Psoas muscle (tissue), 7 donors: ENCODE measurements at regions not wholly inside any gene's neighbourhood (a gene's known extent, or its start where the extent isn't known, plus 50 kb on each side); places are given as distances from the start of the nearest gene placed in this dataset.

Experiments used
- ATAC-seq, 4 donors: fragments of 200-7000 bp; cut with Tn5 transposase; one replicate each; pipeline ENCODE4 v1.9.1; 2020; ENCODE audit warnings: moderate library complexity in 3 of 4, mild to moderate bottlenecking in 2 of 4
- DNase-seq, 2 donors: peaks; one replicate each; pipeline ENCODE4 v3.0.0-alpha.2; 2020
- H3K27ac ChIP-seq: fragments of 200-600 bp; one replicate; pipeline ENCODE4 v1.8.0; 2022
- H3K27me3 ChIP-seq, 3 donors: fragments of 200-600 bp in 1 of 3; one replicate each; pipeline versions ENCODE4 v1.6.1 to v1.8.0; 2013 to 2022; ENCODE audit warnings: low read length in 2 of 3, mild to moderate bottlenecking in 2 of 3, moderate library complexity in 1 of 3; ENCODE audit not compliant: insufficient read depth in 3 of 3
- H3K36me3 ChIP-seq, 2 donors: fragments of 200-600 bp in 1 of 2; one replicate each; pipeline versions ENCODE4 v1.6.1 to v1.8.0; 2013 to 2022; ENCODE audit warnings: low read depth in 1 of 2, mild to moderate bottlenecking in 1 of 2, moderate library complexity in 1 of 2; ENCODE audit not compliant: insufficient read depth in 1 of 2
- H3K4me1 ChIP-seq: fragments of 200-600 bp; one replicate; pipeline ENCODE4 v1.8.0; 2022
- H3K4me3 ChIP-seq: fragments of 200-600 bp; one replicate; pipeline ENCODE4 v1.8.0; 2022; ENCODE audit warnings: mild to moderate bottlenecking
- H3K9me3 ChIP-seq: fragments of 200-600 bp; one replicate; pipeline ENCODE4 v1.8.0; 2022
- CTCF ChIP-seq: fragments of 200-600 bp; IDR thresholded peaks from one replicate; pipeline ENCODE4 v1.8.0; 2022; ENCODE audit warnings: antibody characterized with exemption
- WGBS, 3 donors: extraction: QIAGEN DNeasy Blood & Tissue Kit; methylation state at CpG; one replicate each; pipeline versions ENCODE4 v1.1.6 to v1.1.7; 2013; 5-methylcytosine and 5-hydroxymethylcytosine counted together
- intact Hi-C, 2 donors: fragments of 100-400 bp; cut with DNase I; formaldehyde crosslinking; loops; one replicate each; pipeline versions ENCODE4 v1.11.0 to v1.14.2; 2022
- donor health status: healthy with polysubstance abuse.
- donor health status: DM: no; HTN: no; CAD: no; lungs with moderate emphysema.
- donor health status: Bipolar disorder and iron deficiency.
- donor health status: healthy.
- donor health status: DM: yes; HTN: yes; CAD: no.
- donor health status: DM: no; HTN: no; CAD: no.
- donor health status: DM: yes; HTN: yes; CAD: no.

- no peak overlapping the region for H3K4me3 ChIP-seq
- no peaks in the 10 kb centered on the region for H3K27me3 ChIP-seq
- no peaks in the 10 kb centered on the region for H3K9me3 ChIP-seq
- WGBS, 3 donors = 66 to 74% (median 71%) methylated on average over 7 of the region's 7 CpGs
- no peak overlapping the region for H3K27ac ChIP-seq
- no peaks in the 10 kb centered on the region for H3K4me1 ChIP-seq
- no peaks in the 10 kb centered on the region for H3K36me3 ChIP-seq
- intact Hi-C loops = no loop called here
- TF ChIP-seq CTCF = no peak
- DNase-seq (no peak), ATAC-seq (no peak)
These were observed 107.4 kb upstream of the KLF14 start for GRCh38 chr7:130841416-130841815.

- Histone ChIP-seq H3K27ac (no peak overlapping the region), H3K36me3 (no peaks in the 10 kb centered on the region), H3K27me3 (no peaks in the 10 kb centered on the region), H3K4me3 (no peak overlapping the region), H3K4me1 (no peaks in the 10 kb centered on the region), H3K9me3 (no peaks in the 10 kb centered on the region)
- TF ChIP-seq CTCF = no peak
- ATAC-seq = no peak
- intact Hi-C loops = no loop called here
- no peak for DNase-seq
- 92 to 94% (median 93%) methylated on average over 11 of the region's 11 CpGs for WGBS, 3 donors
These were observed 109.7 kb upstream of the KLF14 start for GRCh38 chr7:130843703-130844102.

- DNase-seq = peak in 1 of 2 donors; percentile 58
- TF ChIP-seq CTCF = no peak
- H3K36me3 ChIP-seq = no peaks in the 10 kb centered on the region
- H3K27ac ChIP-seq = no peak overlapping the region
- no peak for ATAC-seq
- WGBS, 3 donors = 54 to 64% (median 62%) methylated on average over 11 of the region's 11 CpGs
- intact Hi-C loops = no loop called here
- H3K9me3 ChIP-seq = no peaks in the 10 kb centered on the region
- H3K27me3 ChIP-seq = no peaks in the 10 kb centered on the region
- H3K4me3 ChIP-seq = no peak overlapping the region
- no peaks in the 10 kb centered on the region for H3K4me1 ChIP-seq
These were observed 111.0 kb upstream of the KLF14 start for GRCh38 chr7:130844811-130845580.

- DNase-seq (no peak), ATAC-seq (peak in 2 of 4 donors; percentile 40 to 42)
- intact Hi-C loops = no loop called here
- Histone ChIP-seq H3K36me3 (no peaks in the 10 kb centered on the region), H3K4me3 (no peak overlapping the region), H3K27me3 (no peaks in the 10 kb centered on the region), H3K27ac (no peak overlapping the region), H3K9me3 (no peaks in the 10 kb centered on the region), H3K4me1 (no peaks in the 10 kb centered on the region)
- no peak for TF ChIP-seq CTCF
- WGBS, 3 donors = 33 to 45% (median 41%) methylated on average over 11 of the region's 11 CpGs
These were observed 111.6 kb upstream of the KLF14 start for GRCh38 chr7:130845581-130846085.
